ENCODE measurements at regions not wholly inside any gene's neighbourhood (a gene's known extent, or its start where the extent isn't known, plus 50 kb on each side); places are given as distances from the start of the nearest gene placed in this dataset.

DNA sequence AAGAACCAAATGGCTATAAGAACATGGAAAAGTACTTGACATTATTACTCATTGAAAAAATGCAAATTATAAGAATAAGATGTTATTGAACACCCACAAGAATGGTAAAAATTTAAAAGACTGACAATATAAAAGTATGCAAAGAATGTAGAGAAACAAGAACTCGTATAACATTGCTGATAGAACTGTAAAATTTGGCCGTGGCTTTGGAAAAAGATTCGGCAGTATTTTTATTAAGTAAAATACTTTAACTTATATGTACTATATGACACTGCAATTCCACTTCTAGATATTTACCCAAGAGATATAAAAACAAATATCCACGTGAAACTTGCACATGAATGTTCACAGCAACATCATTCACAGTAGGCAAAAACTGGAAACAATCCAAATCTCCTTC, 239.2 kb downstream of the TPBG start:
- Mint-ChIP-seq H3K27ac (no peak overlapping the region), H3K9me3 (peaks cover 12% of the 10 kb centered on the region), H3K4me1 (peaks cover under 1% of the 10 kb centered on the region; the same call in 1 of the 2 replicates), H3K27me3 (ENCODE audit: low read depth) (no peaks in the 10 kb centered on the region), H3K4me3 (no peak overlapping the region), H3K36me3 (no peaks in the 10 kb centered on the region)
- DNase-seq (ENCODE audit: low spot score), result no peak
- ChIA-PET POLR2A (no interaction called here), CTCF (no interaction called here)
- ATAC-seq, result no peak
- no peak for TF ChIP-seq ATF1 (CRISPR knock-in tag; IDR thresholded peaks at IDR 0.05)
- TF ChIP-seq ZNF396 (CRISPR knock-in tag; IDR thresholded peaks at IDR 0.05; ENCODE audit: borderline replicate concordance), result no peak
- no peak for TF ChIP-seq PRRX2 (CRISPR knock-in tag; IDR thresholded peaks at IDR 0.05)
- no peak for TF ChIP-seq FOXK1 (CRISPR knock-in tag; IDR thresholded peaks at IDR 0.05)
- TF ChIP-seq, protein P1, sequence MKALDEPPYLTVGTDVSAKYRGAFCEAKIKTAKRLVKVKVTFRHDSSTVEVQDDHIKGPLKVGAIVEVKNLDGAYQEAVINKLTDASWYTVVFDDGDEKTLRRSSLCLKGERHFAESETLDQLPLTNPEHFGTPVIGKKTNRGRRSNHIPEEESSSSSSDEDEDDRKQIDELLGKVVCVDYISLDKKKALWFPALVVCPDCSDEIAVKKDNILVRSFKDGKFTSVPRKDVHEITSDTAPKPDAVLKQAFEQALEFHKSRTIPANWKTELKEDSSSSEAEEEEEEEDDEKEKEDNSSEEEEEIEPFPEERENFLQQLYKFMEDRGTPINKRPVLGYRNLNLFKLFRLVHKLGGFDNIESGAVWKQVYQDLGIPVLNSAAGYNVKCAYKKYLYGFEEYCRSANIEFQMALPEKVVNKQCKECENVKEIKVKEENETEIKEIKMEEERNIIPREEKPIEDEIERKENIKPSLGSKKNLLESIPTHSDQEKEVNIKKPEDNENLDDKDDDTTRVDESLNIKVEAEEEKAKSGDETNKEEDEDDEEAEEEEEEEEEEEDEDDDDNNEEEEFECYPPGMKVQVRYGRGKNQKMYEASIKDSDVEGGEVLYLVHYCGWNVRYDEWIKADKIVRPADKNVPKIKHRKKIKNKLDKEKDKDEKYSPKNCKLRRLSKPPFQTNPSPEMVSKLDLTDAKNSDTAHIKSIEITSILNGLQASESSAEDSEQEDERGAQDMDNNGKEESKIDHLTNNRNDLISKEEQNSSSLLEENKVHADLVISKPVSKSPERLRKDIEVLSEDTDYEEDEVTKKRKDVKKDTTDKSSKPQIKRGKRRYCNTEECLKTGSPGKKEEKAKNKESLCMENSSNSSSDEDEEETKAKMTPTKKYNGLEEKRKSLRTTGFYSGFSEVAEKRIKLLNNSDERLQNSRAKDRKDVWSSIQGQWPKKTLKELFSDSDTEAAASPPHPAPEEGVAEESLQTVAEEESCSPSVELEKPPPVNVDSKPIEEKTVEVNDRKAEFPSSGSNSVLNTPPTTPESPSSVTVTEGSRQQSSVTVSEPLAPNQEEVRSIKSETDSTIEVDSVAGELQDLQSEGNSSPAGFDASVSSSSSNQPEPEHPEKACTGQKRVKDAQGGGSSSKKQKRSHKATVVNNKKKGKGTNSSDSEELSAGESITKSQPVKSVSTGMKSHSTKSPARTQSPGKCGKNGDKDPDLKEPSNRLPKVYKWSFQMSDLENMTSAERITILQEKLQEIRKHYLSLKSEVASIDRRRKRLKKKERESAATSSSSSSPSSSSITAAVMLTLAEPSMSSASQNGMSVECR (CRISPR knock-in tag; IDR thresholded peaks at IDR 0.05; ENCODE audit: borderline replicate concordance), result no peak
- TF ChIP-seq NFYB (CRISPR knock-in tag; conservative IDR thresholded peaks at IDR 0.05; ENCODE audit: low read depth), result no peak
- no peak for TF ChIP-seq TEAD4 (CRISPR knock-in tag; IDR thresholded peaks at IDR 0.05)
- TF ChIP-seq, protein P2, sequence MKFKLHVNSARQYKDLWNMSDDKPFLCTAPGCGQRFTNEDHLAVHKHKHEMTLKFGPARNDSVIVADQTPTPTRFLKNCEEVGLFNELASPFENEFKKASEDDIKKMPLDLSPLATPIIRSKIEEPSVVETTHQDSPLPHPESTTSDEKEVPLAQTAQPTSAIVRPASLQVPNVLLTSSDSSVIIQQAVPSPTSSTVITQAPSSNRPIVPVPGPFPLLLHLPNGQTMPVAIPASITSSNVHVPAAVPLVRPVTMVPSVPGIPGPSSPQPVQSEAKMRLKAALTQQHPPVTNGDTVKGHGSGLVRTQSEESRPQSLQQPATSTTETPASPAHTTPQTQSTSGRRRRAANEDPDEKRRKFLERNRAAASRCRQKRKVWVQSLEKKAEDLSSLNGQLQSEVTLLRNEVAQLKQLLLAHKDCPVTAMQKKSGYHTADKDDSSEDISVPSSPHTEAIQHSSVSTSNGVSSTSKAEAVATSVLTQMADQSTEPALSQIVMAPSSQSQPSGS (CRISPR knock-in tag; IDR thresholded peaks at IDR 0.05; ENCODE audit: borderline replicate concordance, low read depth), result no peak
- TF ChIP-seq, protein P3, sequence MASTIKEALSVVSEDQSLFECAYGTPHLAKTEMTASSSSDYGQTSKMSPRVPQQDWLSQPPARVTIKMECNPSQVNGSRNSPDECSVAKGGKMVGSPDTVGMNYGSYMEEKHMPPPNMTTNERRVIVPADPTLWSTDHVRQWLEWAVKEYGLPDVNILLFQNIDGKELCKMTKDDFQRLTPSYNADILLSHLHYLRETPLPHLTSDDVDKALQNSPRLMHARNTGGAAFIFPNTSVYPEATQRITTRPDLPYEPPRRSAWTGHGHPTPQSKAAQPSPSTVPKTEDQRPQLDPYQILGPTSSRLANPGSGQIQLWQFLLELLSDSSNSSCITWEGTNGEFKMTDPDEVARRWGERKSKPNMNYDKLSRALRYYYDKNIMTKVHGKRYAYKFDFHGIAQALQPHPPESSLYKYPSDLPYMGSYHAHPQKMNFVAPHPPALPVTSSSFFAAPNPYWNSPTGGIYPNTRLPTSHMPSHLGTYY (CRISPR knock-in tag; IDR thresholded peaks at IDR 0.05), result no peak
- no peak for TF ChIP-seq ZNF138 (CRISPR knock-in tag; conservative IDR thresholded peaks at IDR 0.05)
- TF ChIP-seq, protein P4, sequence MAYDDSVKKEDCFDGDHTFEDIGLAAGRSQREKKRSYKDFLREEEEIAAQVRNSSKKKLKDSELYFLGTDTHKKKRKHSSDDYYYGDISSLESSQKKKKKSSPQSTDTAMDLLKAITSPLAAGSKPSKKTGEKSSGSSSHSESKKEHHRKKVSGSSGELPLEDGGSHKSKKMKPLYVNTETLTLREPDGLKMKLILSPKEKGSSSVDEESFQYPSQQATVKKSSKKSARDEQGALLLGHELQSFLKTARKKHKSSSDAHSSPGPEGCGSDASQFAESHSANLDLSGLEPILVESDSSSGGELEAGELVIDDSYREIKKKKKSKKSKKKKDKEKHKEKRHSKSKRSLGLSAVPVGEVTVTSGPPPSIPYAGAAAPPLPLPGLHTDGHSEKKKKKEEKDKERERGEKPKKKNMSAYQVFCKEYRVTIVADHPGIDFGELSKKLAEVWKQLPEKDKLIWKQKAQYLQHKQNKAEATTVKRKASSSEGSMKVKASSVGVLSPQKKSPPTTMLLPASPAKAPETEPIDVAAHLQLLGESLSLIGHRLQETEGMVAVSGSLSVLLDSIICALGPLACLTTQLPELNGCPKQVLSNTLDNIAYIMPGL (CRISPR knock-in tag; IDR thresholded peaks at IDR 0.05), result no peak
- no peak for TF ChIP-seq NR3C1 (CRISPR knock-in tag; conservative IDR thresholded peaks at IDR 0.05; ENCODE audit: low read depth)
- TF ChIP-seq ZNF671 (CRISPR knock-in tag; IDR thresholded peaks at IDR 0.05), result no peak
- TF ChIP-seq ZBTB21 (CRISPR knock-in tag; IDR thresholded peaks at IDR 0.05; ENCODE audit: borderline replicate concordance), result no peak

DNA sequence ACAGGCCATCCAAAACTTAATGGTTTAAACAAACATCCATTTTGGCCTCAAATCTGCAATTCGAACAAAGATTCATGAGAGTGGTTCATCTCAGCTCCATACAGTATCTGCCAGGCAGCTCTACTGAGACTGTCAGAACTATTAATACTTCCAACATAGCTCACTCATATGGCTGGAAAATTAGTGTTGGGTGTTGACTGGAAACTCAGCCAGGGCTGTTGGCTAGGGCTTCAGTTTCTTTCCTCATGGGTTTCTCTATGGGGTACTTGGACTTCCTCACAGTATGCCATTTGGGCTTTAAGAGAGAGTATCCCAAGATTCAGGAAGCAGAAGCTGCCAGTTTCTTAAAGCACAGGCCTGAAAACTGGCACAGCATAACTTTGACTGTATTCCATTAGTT, 240.3 kb downstream of the TPBG start:
- ATAC-seq (no peak), DNase-seq (ENCODE audit: low spot score) (no peak)
- peaks cover 11% of the 10 kb centered on the region for H3K4me1 Mint-ChIP-seq
- CTCF ChIA-PET, result interaction anchor here (1.0 kb wide), 1 partner anchor 109 kb away, joined by 3 read pairs; no protein-coding TSS in a partner anchor
- peaks cover 12% of the 10 kb centered on the region for H3K9me3 Mint-ChIP-seq
- no peaks in the 10 kb centered on the region for H3K27me3 Mint-ChIP-seq (ENCODE audit: low read depth)
- POLR2A ChIA-PET, result no interaction called here
- H3K4me3 Mint-ChIP-seq, result no peak overlapping the region
- no peak overlapping the region for H3K27ac Mint-ChIP-seq
- H3K36me3 Mint-ChIP-seq, result no peaks in the 10 kb centered on the region
- TF ChIP-seq, protein P5, sequence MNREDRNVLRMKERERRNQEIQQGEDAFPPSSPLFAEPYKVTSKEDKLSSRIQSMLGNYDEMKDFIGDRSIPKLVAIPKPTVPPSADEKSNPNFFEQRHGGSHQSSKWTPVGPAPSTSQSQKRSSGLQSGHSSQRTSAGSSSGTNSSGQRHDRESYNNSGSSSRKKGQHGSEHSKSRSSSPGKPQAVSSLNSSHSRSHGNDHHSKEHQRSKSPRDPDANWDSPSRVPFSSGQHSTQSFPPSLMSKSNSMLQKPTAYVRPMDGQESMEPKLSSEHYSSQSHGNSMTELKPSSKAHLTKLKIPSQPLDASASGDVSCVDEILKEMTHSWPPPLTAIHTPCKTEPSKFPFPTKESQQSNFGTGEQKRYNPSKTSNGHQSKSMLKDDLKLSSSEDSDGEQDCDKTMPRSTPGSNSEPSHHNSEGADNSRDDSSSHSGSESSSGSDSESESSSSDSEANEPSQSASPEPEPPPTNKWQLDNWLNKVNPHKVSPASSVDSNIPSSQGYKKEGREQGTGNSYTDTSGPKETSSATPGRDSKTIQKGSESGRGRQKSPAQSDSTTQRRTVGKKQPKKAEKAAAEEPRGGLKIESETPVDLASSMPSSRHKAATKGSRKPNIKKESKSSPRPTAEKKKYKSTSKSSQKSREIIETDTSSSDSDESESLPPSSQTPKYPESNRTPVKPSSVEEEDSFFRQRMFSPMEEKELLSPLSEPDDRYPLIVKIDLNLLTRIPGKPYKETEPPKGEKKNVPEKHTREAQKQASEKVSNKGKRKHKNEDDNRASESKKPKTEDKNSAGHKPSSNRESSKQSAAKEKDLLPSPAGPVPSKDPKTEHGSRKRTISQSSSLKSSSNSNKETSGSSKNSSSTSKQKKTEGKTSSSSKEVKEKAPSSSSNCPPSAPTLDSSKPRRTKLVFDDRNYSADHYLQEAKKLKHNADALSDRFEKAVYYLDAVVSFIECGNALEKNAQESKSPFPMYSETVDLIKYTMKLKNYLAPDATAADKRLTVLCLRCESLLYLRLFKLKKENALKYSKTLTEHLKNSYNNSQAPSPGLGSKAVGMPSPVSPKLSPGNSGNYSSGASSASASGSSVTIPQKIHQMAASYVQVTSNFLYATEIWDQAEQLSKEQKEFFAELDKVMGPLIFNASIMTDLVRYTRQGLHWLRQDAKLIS (CRISPR knock-in tag; IDR thresholded peaks at IDR 0.05; ENCODE audit: borderline replicate concordance), result no peak
- TF ChIP-seq, protein P6, sequence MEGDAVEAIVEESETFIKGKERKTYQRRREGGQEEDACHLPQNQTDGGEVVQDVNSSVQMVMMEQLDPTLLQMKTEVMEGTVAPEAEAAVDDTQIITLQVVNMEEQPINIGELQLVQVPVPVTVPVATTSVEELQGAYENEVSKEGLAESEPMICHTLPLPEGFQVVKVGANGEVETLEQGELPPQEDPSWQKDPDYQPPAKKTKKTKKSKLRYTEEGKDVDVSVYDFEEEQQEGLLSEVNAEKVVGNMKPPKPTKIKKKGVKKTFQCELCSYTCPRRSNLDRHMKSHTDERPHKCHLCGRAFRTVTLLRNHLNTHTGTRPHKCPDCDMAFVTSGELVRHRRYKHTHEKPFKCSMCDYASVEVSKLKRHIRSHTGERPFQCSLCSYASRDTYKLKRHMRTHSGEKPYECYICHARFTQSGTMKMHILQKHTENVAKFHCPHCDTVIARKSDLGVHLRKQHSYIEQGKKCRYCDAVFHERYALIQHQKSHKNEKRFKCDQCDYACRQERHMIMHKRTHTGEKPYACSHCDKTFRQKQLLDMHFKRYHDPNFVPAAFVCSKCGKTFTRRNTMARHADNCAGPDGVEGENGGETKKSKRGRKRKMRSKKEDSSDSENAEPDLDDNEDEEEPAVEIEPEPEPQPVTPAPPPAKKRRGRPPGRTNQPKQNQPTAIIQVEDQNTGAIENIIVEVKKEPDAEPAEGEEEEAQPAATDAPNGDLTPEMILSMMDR (IDR thresholded peaks at IDR 0.05), result no peak
- TF ChIP-seq, protein P7, sequence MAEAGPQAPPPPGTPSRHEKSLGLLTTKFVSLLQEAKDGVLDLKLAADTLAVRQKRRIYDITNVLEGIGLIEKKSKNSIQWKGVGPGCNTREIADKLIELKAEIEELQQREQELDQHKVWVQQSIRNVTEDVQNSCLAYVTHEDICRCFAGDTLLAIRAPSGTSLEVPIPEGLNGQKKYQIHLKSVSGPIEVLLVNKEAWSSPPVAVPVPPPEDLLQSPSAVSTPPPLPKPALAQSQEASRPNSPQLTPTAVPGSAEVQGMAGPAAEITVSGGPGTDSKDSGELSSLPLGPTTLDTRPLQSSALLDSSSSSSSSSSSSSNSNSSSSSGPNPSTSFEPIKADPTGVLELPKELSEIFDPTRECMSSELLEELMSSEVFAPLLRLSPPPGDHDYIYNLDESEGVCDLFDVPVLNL (CRISPR knock-in tag; IDR thresholded peaks at IDR 0.05; ENCODE audit: borderline replicate concordance, low read depth), result no peak
- TF ChIP-seq, protein P8, sequence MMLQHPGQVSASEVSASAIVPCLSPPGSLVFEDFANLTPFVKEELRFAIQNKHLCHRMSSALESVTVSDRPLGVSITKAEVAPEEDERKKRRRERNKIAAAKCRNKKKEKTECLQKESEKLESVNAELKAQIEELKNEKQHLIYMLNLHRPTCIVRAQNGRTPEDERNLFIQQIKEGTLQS (CRISPR knock-in tag; conservative IDR thresholded peaks at IDR 0.05), result no peak
